ENCODE measurements at regions not wholly inside any gene's neighbourhood (a gene's known extent, or its start where the extent isn't known, plus 50 kb on each side); places are given as distances from the start of the nearest gene placed in this dataset.

DNA sequence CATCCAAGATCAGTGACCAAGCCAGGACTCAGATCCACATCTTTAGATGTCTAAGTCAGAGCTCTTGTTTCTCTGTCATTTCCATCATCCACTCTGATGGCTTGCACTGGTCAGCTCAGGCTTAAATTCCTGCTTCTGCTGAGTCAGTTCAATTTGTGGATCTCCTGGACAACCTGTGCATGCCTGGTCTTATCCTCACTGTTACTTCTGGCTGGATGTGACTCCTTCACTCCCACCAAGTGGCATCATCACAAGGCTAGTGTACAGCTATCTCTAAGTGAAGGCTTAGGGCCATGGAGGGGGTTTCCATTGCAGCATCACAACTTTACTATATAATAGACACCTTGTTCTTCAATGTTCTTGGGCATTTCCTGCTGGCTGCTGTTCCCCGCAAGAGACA is 102.9 kb downstream of the EMP1 start:
- CTCF ChIA-PET = interaction anchor here (0.7 to 1.4 kb wide), 4 partner anchors 13 to 642 kb away, joined by 3 to 5 read pairs (median 3); no protein-coding TSS in a partner anchor

DNA sequence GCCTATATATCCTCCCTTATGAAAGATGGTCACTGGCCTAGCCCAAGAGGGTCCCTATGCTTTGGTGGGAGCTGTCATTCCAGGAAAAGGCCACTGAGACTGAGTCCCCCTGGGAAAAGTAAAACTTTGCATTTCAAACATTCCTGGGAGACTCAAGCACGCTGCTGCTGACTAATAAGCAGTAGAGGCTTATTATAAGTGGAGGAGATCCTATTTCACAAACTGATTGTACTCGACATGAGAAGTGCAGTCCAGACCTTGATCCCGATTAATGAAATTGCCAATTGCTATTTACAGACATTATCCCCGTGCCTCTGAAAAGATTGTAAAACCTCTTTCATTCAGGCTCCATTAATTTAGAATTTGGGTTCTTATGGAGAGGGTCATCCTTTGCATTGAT is 96.6 kb downstream of the EMP1 start:
- Histone ChIP-seq H3K4me1 (0 out of 3 replicates have a peak, but pooled peaks cover 4% of the 10 kb centered on the region), H3K9me3 (no peaks in the 10 kb centered on the region), H3K4me3 (no peak overlapping the region), H3K4me2 (no peak overlapping the region), H3K27ac (no peak overlapping the region)
- 41% methylated on average over 4 of the region's 4 CpGs for WGBS (ENCODE audit: missing lambda C conversion rate)
- ChIA-PET CTCF (no interaction called here), POLR2A (no interaction called here)
- no peak for FAIRE-seq
- DNase-seq (ENCODE audit: low read depth in 1 of 2, low spot score in 1 of 2) = no peak
- ATAC-seq = no peak
- TF ChIP-seq TFCP2L1 (CRISPR knock-in tag; IDR thresholded peaks at IDR 0.05) (no peak), HDAC2 (IDR thresholded peaks at IDR 0.05) (no peak), RARB (CRISPR knock-in tag; IDR thresholded peaks at IDR 0.05) (no peak), RAD21 (conservative IDR thresholded peaks at IDR 0.05 in 1 of 2, IDR thresholded peaks at IDR 0.05 in 1 of 2) (no peak), MAX (IDR thresholded peaks at IDR 0.05) (no peak), NR3C1 (IDR thresholded peaks at IDR 0.05) (no peak), ZC3H11A (IDR thresholded peaks at IDR 0.05) (no peak), FOXS1 (CRISPR knock-in tag; IDR thresholded peaks at IDR 0.05) (no peak), MAFK (IDR thresholded peaks at IDR 0.05; ENCODE audit: partially characterized antibody) (no peak)

More for the DNA sequence above, 102.9 kb downstream of the EMP1 start:
- H3K27ac ChIP-seq = no peak overlapping the region
- H3K4me3 ChIP-seq = no peak overlapping the region
- no peak for ATAC-seq
- TF ChIP-seq BHLHE40 (IDR thresholded peaks at IDR 0.05; ENCODE audit: low read depth, low read length) (no peak), MAFK (IDR thresholded peaks at IDR 0.05; ENCODE audit: partially characterized antibody) (peak; percentile 57)
- FAIRE-seq = no peak
- H3K4me1 ChIP-seq = no peaks in the 10 kb centered on the region
- POLR2A ChIA-PET = no interaction called here
- no peak overlapping the region for H3K4me2 ChIP-seq
- no peaks in the 10 kb centered on the region for H3K9me3 ChIP-seq
- 93% methylated on average over 1 of the region's 1 CpG for WGBS (ENCODE audit: missing lambda C conversion rate)
- no peak for DNase-seq (ENCODE audit: low read depth in 1 of 2, low spot score in 1 of 2)

GRCh38 chr12:13289653-13290289 is 93.2 kb downstream of the EMP1 start:
- Histone ChIP-seq H3K9me3 (no peaks in the 10 kb centered on the region), H3K4me1 (0 out of 3 replicates have a peak, but pooled peaks cover 4% of the 10 kb centered on the region), H3K27ac (no peak overlapping the region), H3K4me2 (no peak overlapping the region), H3K4me3 (no peak overlapping the region)
- POLR2A ChIA-PET = no interaction called here
- ATAC-seq (no peak), FAIRE-seq (no peak), DNase-seq (ENCODE audit: low read depth in 1 of 2, low spot score in 1 of 2) (no peak)
- CTCF ChIA-PET = interaction anchor here (2.4 kb wide), 1 partner anchor 11 kb away, joined by 15 read pairs; no protein-coding TSS in a partner anchor
- TF ChIP-seq HOXA7 (CRISPR knock-in tag; IDR thresholded peaks at IDR 0.05) (no peak), RNF2 (IDR thresholded peaks at IDR 0.05; ENCODE audit: borderline replicate concordance, low read depth) (no peak), FOSL2 (IDR thresholded peaks at IDR 0.05) (no peak), FOSL2 (CRISPR knock-in tag; IDR thresholded peaks at IDR 0.05) (no peak), POLR2A (IDR thresholded peaks at IDR 0.05; ENCODE audit: low read length) (no peak), RFX5 (IDR thresholded peaks at IDR 0.05) (no peak), MAFK (IDR thresholded peaks at IDR 0.05; ENCODE audit: partially characterized antibody) (no peak), ZC3H11A (IDR thresholded peaks at IDR 0.05) (no peak), MAX (IDR thresholded peaks at IDR 0.05) (no peak), FOXS1 (CRISPR knock-in tag; IDR thresholded peaks at IDR 0.05) (no peak), CTCF (IDR thresholded peaks at IDR 0.05) (no peak), CEBPB (IDR thresholded peaks at IDR 0.05) (no peak), NFE2L2 (conservative IDR thresholded peaks at IDR 0.05; ENCODE audit: low read length) (no peak), CHD2 (IDR thresholded peaks at IDR 0.05; ENCODE audit: low read length, partially characterized antibody) (no peak), BHLHE40 (IDR thresholded peaks at IDR 0.05; ENCODE audit: low read depth, low read length) (no peak), FOSB (CRISPR knock-in tag; IDR thresholded peaks at IDR 0.05) (no peak)
- TF ChIP-seq, protein P1, sequence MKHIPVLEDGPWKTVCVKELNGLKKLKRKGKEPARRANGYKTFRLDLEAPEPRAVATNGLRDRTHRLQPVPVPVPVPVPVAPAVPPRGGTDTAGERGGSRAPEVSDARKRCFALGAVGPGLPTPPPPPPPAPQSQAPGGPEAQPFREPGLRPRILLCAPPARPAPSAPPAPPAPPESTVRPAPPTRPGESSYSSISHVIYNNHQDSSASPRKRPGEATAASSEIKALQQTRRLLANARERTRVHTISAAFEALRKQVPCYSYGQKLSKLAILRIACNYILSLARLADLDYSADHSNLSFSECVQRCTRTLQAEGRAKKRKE (CRISPR knock-in tag; IDR thresholded peaks at IDR 0.05; ENCODE audit: low read depth) = no peak
- TF ChIP-seq, protein P2, sequence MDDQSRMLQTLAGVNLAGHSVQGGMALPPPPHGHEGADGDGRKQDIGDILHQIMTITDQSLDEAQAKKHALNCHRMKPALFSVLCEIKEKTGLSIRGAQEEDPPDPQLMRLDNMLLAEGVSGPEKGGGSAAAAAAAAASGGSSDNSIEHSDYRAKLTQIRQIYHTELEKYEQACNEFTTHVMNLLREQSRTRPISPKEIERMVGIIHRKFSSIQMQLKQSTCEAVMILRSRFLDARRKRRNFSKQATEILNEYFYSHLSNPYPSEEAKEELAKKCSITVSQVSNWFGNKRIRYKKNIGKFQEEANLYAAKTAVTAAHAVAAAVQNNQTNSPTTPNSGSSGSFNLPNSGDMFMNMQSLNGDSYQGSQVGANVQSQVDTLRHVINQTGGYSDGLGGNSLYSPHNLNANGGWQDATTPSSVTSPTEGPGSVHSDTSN (IDR thresholded peaks at IDR 0.05) = no peak

All from A549 (cell line).